OCI-LY7 (cell line): ENCODE measurements at regions not wholly inside any gene's neighbourhood (a gene's known extent, or its start where the extent isn't known, plus 50 kb on each side); places are given as distances from the start of the nearest gene placed in this dataset.

Experiments
- CTCF ChIP-seq: fragments of 200-600 bp; sonication (generic); conservative IDR thresholded peaks from 2 replicates; pipeline ENCODE4 v1.5.1; 2014; ENCODE audit warnings: mild to moderate bottlenecking, antibody characterized with exemption, low read length, moderate library complexity, mixed read lengths
- EZH2phosphoT487 ChIP-seq: fragments of 200-600 bp; sonication (generic); IDR thresholded peaks from 2 replicates; pipeline ENCODE4 v1.6.1; 2018; ENCODE audit warnings: low read depth, borderline replicate concordance, mild to moderate bottlenecking, mixed run types, antibody characterized with exemption, low read length, moderate library complexity, mixed read lengths

- TF ChIP-seq CTCF (no peak), EZH2phosphoT487 (no peak)
These were observed 1130.3 kb downstream of the PCDH9 start for GRCh38 chr13:66099825-66100224.
